ENCODE measurements at regions not wholly inside any gene's neighbourhood (a gene's known extent, or its start where the extent isn't known, plus 50 kb on each side); places are given as distances from the start of the nearest gene placed in this dataset.

- no peaks in the 10 kb centered on the region for H3K27me3 ChIP-seq (ENCODE audit: insufficient read depth, poor library complexity, severe bottlenecking)
- no peak for TF ChIP-seq CTCF (IDR thresholded peaks at IDR 0.05; ENCODE audit: poor library complexity, severe bottlenecking)
- H3K4me1 ChIP-seq (ENCODE audit: insufficient read depth, poor library complexity, severe bottlenecking), result peaks cover 17% of the 10 kb centered on the region
- no peaks in the 10 kb centered on the region for H3K9me3 ChIP-seq (ENCODE audit: severe bottlenecking)
- no peaks in the 10 kb centered on the region for H3K36me3 ChIP-seq (ENCODE audit: low read depth)
- DNase-seq (ENCODE audit: low spot score) (no peak), ATAC-seq (ENCODE audit: low read depth) (no peak)
- H3K4me3 ChIP-seq (ENCODE audit: severe bottlenecking), result no peak overlapping the region
- no peak overlapping the region for H3K27ac ChIP-seq (ENCODE audit: poor library complexity, severe bottlenecking)
Observed at GRCh38 chr10:30560326-30560725, 69.2 kb downstream of the LYZL2 start.

- Histone ChIP-seq H3K4me1 (ENCODE audit: insufficient read depth, poor library complexity, severe bottlenecking) (peaks cover 22% of the 10 kb centered on the region), H3K27me3 (ENCODE audit: insufficient read depth, poor library complexity, severe bottlenecking) (no peaks in the 10 kb centered on the region), H3K27ac (ENCODE audit: poor library complexity, severe bottlenecking) (no peak overlapping the region), H3K9me3 (ENCODE audit: severe bottlenecking) (no peaks in the 10 kb centered on the region), H3K4me3 (ENCODE audit: severe bottlenecking) (no peak overlapping the region), H3K36me3 (ENCODE audit: low read depth) (no peaks in the 10 kb centered on the region)
- no peak for TF ChIP-seq CTCF (IDR thresholded peaks at IDR 0.05; ENCODE audit: poor library complexity, severe bottlenecking)
- ATAC-seq (ENCODE audit: low read depth) (no peak), DNase-seq (ENCODE audit: low spot score) (no peak)
Observed at GRCh38 chr10:30559180-30559579, 70.4 kb downstream of the LYZL2 start.

- TF ChIP-seq CTCF (IDR thresholded peaks at IDR 0.05; ENCODE audit: poor library complexity, severe bottlenecking), result no peak
- Histone ChIP-seq H3K4me3 (ENCODE audit: severe bottlenecking) (no peak overlapping the region), H3K36me3 (ENCODE audit: low read depth) (no peaks in the 10 kb centered on the region), H3K4me1 (ENCODE audit: insufficient read depth, poor library complexity, severe bottlenecking) (peaks cover 22% of the 10 kb centered on the region), H3K27me3 (ENCODE audit: insufficient read depth, poor library complexity, severe bottlenecking) (no peaks in the 10 kb centered on the region), H3K27ac (ENCODE audit: poor library complexity, severe bottlenecking) (no peak overlapping the region), H3K9me3 (ENCODE audit: severe bottlenecking) (no peaks in the 10 kb centered on the region)
- ATAC-seq (ENCODE audit: low read depth) (no peak), DNase-seq (ENCODE audit: low spot score) (no peak)
Observed at GRCh38 chr10:30558411-30558810, 71.1 kb downstream of the LYZL2 start.

- DNase-seq (ENCODE audit: low spot score) (no peak), ATAC-seq (ENCODE audit: low read depth) (peak; percentile 63)
- H3K9me3 ChIP-seq (ENCODE audit: severe bottlenecking), result no peaks in the 10 kb centered on the region
- no peaks in the 10 kb centered on the region for H3K36me3 ChIP-seq (ENCODE audit: low read depth)
- H3K4me3 ChIP-seq (ENCODE audit: severe bottlenecking), result no peak overlapping the region
- no peak for TF ChIP-seq CTCF (IDR thresholded peaks at IDR 0.05; ENCODE audit: poor library complexity, severe bottlenecking)
- H3K27ac ChIP-seq (ENCODE audit: poor library complexity, severe bottlenecking), result peak overlapping the region; percentile 35
- H3K4me1 ChIP-seq (ENCODE audit: insufficient read depth, poor library complexity, severe bottlenecking), result peaks cover 22% of the 10 kb centered on the region
- no peaks in the 10 kb centered on the region for H3K27me3 ChIP-seq (ENCODE audit: insufficient read depth, poor library complexity, severe bottlenecking)
Observed at GRCh38 chr10:30557884-30558283, 71.7 kb downstream of the LYZL2 start.

- DNase-seq (ENCODE audit: low spot score) (no peak), ATAC-seq (ENCODE audit: low read depth) (peak; percentile 87)
- H3K36me3 ChIP-seq (ENCODE audit: low read depth), result no peaks in the 10 kb centered on the region
- no peaks in the 10 kb centered on the region for H3K9me3 ChIP-seq (ENCODE audit: severe bottlenecking)
- H3K27me3 ChIP-seq (ENCODE audit: insufficient read depth, poor library complexity, severe bottlenecking), result no peaks in the 10 kb centered on the region
- H3K27ac ChIP-seq (ENCODE audit: poor library complexity, severe bottlenecking), result peak overlapping the region; percentile 30
- no peak overlapping the region for H3K4me3 ChIP-seq (ENCODE audit: severe bottlenecking)
- TF ChIP-seq CTCF (IDR thresholded peaks at IDR 0.05; ENCODE audit: poor library complexity, severe bottlenecking), result no peak
- peaks cover 22% of the 10 kb centered on the region for H3K4me1 ChIP-seq (ENCODE audit: insufficient read depth, poor library complexity, severe bottlenecking)
Observed at GRCh38 chr10:30556189-30556588, 73.4 kb downstream of the LYZL2 start.

All from RWPE2 (cell line).